ENCODE measurements at regions not wholly inside any gene's neighbourhood (a gene's known extent, or its start where the extent isn't known, plus 50 kb on each side); places are given as distances from the start of the nearest gene placed in this dataset.

- DNase-seq: no peak
These were observed 87.4 kb upstream of the FZD10 start for GRCh38 chr12:130074661-130075406.

DNA sequence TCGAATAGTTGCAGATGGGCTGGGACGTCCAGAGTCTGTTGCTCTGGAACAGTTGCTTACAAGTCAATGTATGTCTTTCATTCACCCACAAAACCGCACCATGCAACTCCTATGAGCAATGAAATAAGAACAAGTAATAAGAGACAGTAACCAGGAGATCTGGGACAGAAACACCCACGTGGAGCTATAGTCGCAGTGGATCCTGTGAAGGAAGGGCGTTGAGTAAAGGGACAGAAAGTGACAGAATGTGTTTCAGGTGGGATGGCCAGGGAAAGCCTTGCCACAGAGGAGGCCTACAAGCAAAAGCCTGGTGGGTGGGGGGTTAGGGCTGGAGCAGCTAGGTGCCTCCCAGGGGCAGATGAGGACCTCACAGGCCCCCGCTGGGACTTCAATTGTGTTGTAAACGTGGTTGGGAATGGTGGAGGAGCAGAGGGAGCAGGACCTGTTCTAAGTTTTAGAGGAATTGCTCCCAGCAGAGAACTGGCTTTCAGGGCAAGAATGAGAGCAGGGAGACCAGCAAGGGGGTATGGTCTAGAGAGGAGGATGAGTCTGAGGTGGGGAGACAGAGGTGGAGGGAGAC lies 86.7 kb upstream of the FZD10 start:
- no peak for DNase-seq

- no peak for DNase-seq
These were observed 86.1 kb upstream of the FZD10 start for GRCh38 chr12:130076126-130076525.

DNA sequence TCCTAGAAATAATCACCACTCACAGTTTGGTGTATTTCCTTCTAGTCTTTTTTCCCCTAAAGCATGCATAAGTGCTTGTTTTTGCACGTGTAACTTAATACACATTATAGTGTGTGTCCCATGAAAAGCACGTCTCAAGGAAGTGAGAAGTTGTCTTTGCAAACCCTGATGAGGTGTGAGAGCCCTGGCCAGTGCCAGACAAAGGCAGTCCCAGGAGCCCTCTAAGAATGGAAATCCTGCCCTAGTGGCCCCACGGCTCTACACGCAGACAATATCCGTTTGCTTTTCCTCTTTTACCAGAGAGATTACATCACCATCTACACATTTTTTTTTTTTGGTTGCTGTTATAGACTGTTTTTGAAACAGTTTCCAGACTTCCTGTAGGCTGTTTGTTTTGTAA lies 85.5 kb upstream of the FZD10 start:
- DNase-seq: no peak

- DNase-seq: no peak
These were observed 83.4 kb upstream of the FZD10 start for GRCh38 chr12:130078852-130079251.

- no peak for DNase-seq
These were observed 83.0 kb upstream of the FZD10 start for GRCh38 chr12:130079279-130079678.

DNA sequence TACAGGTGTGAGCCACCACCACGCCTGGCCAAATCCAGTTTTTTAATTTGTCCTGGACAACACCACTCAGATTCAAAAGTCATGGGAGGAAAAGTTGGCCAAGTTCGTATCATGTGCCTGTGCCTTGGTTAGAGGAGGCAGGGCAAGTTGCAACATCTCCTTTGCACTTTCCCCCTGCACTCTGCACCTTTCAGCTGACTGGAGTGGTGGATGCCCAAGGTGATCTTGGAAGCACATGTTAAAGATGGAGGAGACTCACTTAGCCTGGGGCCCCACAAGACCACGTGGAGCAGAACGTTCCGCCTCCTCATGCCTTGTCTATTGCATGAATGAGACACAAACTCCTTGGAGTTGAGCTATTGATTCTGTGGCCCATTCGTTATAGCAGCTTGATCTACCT lies 82.1 kb upstream of the FZD10 start:
- no peak for DNase-seq

DNA sequence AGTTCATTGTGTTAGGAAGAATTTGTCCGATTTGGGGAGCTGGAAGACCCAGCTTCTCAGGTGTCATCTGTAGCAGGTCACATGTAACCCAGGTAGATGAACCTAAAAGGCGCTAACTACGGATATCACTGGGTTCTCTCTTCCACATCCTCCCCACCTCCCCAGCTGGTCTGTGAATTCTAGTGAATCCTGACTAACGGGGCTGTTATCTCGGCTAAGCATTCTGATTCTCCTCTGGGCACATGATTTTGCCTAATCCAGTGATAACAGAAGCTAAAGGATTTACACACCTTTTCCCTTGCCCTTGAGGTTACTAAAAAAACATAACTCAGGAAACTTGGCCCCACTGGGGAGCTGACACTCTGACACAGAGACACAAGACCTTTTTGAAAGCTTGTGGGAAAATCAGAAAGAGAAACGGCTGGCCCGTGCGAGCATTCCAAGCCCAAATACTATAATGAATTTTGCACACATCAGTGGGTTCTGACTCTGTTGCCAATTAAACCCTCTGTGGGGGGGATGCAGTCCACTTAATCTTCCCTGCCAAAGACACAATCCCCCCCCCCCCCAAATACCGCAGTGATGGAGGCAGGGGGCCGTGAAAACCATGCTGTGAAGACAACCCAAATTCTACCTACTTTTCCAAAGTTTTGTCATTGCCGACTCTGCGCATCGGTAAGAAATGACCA lies 81.0 kb upstream of the FZD10 start:
- no peak for DNase-seq

DNA sequence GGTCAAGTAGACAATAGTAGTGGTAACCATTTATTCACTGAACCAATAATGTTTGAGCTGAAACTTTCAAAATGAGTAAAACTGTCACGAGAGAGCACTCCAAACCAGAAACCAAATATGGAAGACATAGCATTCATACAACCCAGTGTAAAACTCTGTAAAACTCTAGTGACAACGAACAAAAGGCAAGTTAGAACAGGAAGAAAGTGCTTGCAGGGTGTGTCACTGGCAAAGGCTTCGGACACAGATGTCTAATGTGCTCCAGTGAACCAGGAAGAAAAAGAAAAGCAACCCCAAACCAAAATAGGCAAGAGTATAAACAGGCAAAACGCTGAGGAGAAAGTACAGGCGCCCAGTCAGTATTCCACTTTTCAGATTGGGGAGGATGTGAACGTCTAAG lies 79.3 kb upstream of the FZD10 start:
- no peak for DNase-seq

GRCh38 chr12:130083734-130084133 lies 78.5 kb upstream of the FZD10 start:
- DNase-seq: no peak

GRCh38 chr12:130084359-130084758 lies 77.9 kb upstream of the FZD10 start:
- no peak for DNase-seq

- no peak for DNase-seq
These were observed 76.0 kb upstream of the FZD10 start for GRCh38 chr12:130086248-130086647.

DNA sequence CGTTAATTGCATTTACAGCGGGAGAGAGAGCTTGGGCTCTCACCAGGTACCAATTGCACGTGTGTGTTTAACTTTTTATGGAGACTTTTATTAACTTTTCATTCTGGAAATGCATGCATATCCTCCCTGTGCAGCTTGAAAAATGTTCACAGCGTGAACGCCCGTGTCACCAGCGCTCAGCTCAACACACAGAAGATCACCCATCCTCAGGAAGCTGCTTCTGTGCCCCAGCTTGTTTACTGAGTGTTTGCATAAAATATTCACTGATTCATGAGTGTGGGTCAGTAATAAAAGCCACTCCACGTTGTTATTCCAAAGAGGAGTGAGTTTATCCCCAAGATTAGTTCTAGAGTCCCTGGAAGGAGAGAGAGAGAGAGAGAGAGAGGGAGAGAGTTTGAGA lies 75.5 kb upstream of the FZD10 start:
- no peak for DNase-seq

GRCh38 chr12:130087222-130087621 lies 75.0 kb upstream of the FZD10 start:
- DNase-seq: no peak

DNA sequence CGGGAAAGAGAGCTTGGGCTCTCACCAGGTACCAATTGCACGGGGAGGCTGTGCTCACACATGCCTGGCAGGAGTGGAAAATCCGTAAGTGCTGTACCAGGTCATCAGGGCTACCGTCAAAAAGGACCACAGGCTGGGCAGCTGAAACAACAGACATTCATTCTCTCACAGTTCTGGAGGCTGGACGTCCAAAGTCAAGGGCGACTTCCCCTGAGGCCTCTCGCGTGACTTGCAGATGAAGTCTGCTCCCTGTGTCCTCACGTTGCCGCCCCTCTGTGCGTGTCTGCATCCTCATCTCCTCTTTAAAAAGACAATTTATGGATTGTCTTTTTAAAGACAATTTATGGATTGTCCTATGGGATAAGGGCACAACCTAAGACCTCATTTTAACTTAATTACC lies 73.8 kb upstream of the FZD10 start:
- no peak for DNase-seq

DNA sequence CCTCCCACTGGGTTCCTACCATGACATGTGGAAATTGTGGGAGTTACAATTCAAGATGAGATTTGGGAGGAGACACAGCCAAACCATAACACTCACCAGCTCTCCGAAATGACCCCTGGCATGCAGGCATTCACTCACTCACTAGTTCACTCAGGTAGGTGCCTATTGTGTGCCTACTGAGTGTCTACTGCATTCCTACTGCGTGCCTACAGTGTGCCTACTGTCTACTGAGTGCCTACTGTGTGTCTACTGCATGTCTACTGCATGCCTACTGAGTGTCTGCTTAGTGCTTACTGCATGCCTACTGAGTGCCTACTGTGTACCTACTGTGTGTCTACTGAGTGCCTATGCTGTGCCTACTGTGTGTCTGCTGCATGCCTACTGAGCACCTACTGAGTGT lies 71.7 kb upstream of the FZD10 start:
- DNase-seq: no peak

DNA sequence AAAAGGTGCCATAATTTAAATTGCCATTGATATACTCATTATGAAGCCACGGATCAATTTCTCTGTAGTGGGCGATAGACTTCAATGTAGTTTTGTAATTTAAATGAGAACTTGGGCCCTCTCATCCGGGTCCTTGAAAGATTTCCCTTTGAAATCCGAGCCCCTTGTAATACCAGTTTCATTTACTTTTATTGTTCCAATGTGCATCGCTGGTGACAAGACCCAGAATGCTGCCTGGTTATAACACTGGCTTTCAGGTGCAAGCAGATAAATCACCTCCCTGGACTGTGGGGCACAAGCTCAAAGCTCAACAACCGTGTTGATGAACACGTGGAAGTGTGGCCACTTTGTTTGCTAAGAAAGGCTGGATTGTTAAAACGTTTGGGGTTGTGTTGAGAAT lies 68.9 kb upstream of the FZD10 start:
- DNase-seq: no peak

DNA sequence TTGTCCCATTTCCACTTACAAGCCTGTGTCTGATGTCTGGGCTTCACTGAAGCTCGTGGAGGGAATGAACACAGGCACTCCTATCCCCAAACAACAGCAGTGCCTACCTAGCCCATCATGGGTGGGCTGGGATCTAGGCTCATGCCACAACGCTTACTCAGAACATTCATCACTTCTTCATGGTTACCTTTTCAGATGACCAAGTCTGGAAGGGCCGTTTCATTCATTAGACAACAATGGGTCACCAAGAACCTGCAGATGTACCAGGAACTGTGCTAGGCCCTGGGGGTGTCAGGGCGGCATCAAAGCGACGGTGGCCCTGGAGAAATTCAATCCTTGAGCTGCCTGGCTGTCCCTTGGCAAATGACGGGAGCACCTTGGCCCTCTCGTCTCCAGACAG lies 64.9 kb upstream of the FZD10 start:
- DNase-seq: no peak

GRCh38 chr12:130097798-130098255 lies 64.4 kb upstream of the FZD10 start:
- no peak for DNase-seq

DNA sequence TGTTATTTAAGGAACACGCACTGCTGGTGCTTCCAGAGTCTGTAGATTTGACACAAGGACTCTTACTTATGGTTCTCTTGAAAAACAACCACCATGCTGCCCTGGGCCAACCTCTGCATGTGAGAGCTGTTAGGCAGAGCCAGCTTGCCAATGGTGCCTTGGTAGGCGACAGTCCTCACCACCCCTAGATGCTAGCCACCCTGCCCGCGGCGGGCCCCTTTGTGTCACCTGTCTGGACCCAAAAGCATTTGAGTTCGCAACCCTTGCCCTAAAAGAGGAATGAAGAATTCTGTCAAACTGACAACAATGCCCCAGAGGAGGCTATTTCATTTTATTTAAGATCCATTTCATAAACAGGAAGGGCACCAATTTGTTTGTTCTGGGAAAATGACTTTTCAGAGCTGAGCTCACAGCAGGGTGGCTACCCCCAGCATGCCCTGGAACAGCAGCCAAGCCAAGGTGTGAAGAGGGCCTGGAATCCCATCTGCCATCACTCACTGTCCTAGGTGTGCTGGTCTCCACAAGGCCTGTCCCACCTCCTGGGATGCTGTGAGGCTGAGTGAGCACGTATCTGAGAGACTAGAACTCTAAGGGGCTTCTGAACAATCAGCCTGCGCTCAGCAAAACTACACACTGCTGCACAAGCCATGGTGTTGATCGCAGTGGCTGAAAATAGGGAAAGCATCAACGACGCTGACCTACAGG lies 63.8 kb upstream of the FZD10 start:
- no peak for DNase-seq

DNA sequence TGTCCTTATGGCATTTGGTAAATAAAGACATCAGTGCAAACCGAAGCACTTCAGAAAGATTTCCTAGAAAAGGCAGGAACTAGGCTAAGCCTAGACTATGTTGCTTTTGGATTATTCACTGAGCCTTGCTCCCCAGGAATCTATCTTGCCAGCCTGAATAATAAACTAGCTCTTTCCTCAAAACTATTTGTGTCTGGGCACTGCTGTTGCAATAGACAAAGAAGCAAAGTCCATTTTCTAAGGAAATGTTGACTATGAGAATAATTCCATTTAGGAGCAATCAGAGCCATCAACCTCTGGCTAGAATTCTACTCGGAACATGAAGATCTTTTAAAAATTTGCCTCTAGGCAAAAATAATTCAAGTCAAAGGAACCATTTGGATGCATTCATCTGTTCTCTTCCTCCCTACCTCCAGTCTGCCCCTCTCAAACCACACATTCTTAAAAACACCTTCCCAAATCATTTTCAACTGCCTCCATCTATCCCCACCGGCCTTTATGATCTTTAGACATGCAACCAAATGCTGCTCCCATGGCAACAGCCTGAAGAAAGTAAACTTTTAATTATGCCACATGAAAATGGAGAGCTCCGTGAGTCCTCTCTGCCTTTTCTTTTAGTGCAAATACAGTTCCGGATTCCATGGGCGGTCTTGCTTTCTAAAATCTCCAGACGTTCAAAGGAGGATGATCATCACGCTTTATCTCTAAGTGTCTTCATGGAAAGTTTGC lies 61.5 kb upstream of the FZD10 start:
- no peak for DNase-seq

DNA sequence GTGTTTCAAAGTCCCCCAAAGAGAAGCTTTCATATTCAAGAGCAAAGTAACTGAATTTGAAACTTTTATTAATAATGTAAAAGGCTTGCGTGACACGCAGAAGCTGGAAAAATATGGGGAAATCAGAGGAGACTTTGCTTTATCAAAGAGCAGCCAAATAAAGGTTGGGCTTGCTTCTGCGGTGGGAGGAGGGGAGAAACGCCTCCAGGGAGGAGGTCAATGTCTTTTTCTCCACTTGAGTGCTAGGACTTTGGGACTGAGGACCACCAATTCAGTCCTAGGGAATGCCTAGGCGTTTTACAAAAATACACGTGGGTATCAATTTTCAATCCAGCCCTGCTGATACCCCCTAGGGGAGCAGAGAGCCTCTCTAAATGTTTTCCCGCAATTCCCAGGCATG lies 60.9 kb upstream of the FZD10 start:
- no peak for DNase-seq

GRCh38 chr12:130102266-130102665 lies 60.0 kb upstream of the FZD10 start:
- DNase-seq: no peak

Measured in Kasumi-1 (cell line).